ENCODE measurements at regions not wholly inside any gene's neighbourhood (a gene's known extent, or its start where the extent isn't known, plus 50 kb on each side); places are given as distances from the start of the nearest gene placed in this dataset.

DNA sequence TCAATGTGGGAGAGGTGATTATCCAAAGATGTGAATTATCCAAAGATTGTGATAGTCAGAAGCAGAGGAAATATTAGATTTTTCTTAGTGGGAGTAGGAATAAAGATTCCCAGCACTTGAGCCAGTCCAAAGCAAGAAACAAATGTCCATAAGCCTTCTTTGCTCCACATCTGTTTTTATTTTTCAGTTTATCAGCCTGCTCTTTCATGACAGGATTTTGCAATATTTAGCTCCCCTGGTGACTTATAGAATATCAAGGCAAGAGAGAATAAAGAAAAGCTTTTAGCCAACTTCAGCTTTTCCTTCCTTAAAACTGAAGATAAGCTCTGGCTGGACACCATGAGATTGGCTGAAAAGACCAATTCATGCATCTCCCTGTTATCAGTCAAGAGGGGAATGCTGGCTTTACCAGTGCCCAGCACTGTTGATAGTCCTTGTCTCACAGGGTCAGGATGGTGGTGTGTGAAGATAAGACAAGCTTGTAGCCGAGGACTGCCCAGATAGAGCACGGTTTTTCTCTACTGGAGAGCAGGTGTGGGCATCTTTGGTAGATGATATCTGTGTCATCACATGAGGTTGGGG is 706.5 kb downstream of the KCNJ2 start:
- TF ChIP-seq, protein P1, sequence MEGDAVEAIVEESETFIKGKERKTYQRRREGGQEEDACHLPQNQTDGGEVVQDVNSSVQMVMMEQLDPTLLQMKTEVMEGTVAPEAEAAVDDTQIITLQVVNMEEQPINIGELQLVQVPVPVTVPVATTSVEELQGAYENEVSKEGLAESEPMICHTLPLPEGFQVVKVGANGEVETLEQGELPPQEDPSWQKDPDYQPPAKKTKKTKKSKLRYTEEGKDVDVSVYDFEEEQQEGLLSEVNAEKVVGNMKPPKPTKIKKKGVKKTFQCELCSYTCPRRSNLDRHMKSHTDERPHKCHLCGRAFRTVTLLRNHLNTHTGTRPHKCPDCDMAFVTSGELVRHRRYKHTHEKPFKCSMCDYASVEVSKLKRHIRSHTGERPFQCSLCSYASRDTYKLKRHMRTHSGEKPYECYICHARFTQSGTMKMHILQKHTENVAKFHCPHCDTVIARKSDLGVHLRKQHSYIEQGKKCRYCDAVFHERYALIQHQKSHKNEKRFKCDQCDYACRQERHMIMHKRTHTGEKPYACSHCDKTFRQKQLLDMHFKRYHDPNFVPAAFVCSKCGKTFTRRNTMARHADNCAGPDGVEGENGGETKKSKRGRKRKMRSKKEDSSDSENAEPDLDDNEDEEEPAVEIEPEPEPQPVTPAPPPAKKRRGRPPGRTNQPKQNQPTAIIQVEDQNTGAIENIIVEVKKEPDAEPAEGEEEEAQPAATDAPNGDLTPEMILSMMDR (IDR thresholded peaks at IDR 0.05): no peak
- TF ChIP-seq FOXJ3 (CRISPR knock-in tag; IDR thresholded peaks at IDR 0.05; ENCODE audit: borderline replicate concordance): no peak
- no peak for TF ChIP-seq ZNF121 (CRISPR knock-in tag; IDR thresholded peaks at IDR 0.05)
- no peak for TF ChIP-seq GABPB1 (CRISPR knock-in tag; IDR thresholded peaks at IDR 0.05)
- no peak for TF ChIP-seq JUN (CRISPR knock-in tag; IDR thresholded peaks at IDR 0.05)
- TF ChIP-seq, protein P2, sequence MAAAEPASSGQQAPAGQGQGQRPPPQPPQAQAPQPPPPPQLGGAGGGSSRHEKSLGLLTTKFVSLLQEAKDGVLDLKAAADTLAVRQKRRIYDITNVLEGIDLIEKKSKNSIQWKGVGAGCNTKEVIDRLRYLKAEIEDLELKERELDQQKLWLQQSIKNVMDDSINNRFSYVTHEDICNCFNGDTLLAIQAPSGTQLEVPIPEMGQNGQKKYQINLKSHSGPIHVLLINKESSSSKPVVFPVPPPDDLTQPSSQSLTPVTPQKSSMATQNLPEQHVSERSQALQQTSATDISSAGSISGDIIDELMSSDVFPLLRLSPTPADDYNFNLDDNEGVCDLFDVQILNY (CRISPR knock-in tag; IDR thresholded peaks at IDR 0.05): no peak
- TF ChIP-seq, protein P3, sequence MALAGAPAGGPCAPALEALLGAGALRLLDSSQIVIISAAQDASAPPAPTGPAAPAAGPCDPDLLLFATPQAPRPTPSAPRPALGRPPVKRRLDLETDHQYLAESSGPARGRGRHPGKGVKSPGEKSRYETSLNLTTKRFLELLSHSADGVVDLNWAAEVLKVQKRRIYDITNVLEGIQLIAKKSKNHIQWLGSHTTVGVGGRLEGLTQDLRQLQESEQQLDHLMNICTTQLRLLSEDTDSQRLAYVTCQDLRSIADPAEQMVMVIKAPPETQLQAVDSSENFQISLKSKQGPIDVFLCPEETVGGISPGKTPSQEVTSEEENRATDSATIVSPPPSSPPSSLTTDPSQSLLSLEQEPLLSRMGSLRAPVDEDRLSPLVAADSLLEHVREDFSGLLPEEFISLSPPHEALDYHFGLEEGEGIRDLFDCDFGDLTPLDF (CRISPR knock-in tag; IDR thresholded peaks at IDR 0.05): no peak
- TF ChIP-seq, protein P4, sequence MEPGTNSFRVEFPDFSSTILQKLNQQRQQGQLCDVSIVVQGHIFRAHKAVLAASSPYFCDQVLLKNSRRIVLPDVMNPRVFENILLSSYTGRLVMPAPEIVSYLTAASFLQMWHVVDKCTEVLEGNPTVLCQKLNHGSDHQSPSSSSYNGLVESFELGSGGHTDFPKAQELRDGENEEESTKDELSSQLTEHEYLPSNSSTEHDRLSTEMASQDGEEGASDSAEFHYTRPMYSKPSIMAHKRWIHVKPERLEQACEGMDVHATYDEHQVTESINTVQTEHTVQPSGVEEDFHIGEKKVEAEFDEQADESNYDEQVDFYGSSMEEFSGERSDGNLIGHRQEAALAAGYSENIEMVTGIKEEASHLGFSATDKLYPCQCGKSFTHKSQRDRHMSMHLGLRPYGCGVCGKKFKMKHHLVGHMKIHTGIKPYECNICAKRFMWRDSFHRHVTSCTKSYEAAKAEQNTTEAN (CRISPR knock-in tag; IDR thresholded peaks at IDR 0.05): no peak
- TF ChIP-seq, protein P5, sequence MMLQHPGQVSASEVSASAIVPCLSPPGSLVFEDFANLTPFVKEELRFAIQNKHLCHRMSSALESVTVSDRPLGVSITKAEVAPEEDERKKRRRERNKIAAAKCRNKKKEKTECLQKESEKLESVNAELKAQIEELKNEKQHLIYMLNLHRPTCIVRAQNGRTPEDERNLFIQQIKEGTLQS (CRISPR knock-in tag; conservative IDR thresholded peaks at IDR 0.05): no peak
- no peak for TF ChIP-seq USF1 (CRISPR knock-in tag; IDR thresholded peaks at IDR 0.05)
- no peak for TF ChIP-seq ZNF512 (CRISPR knock-in tag; IDR thresholded peaks at IDR 0.05; ENCODE audit: borderline replicate concordance)
